ENCODE measurements at regions not wholly inside any gene's neighbourhood (a gene's known extent, or its start where the extent isn't known, plus 50 kb on each side); places are given as distances from the start of the nearest gene placed in this dataset.
A peak's percentile ranks its signal among the peaks of the same experiment; 100 is the strongest.

GRCh38 chr18:23377669-23378301 lies 75.3 kb upstream of the RIOK3 start:
- no peak overlapping the region for H3K4me3 Mint-ChIP-seq (ENCODE audit: unreplicated experiment)
- peak overlapping the region; percentile 96 for H3K27ac Mint-ChIP-seq (ENCODE audit: unreplicated experiment)
- no peak for DNase-seq (ENCODE audit: low spot score)

GRCh38 chr18:23378302-23378686 lies 74.8 kb upstream of the RIOK3 start:
- TF ChIP-seq CTCF (IDR thresholded peaks at IDR 0.05), result no peak
- Mint-ChIP-seq H3K4me1 (ENCODE audit: low read depth) (peaks cover 42% of the 10 kb centered on the region), H3K36me3 (ENCODE audit: low read depth) (peaks cover 5% of the 10 kb centered on the region), H3K27me3 (ENCODE audit: low read depth) (no peaks in the 10 kb centered on the region), H3K27ac (ENCODE audit: unreplicated experiment) (peak overlapping the region; percentile 96), H3K9me3 (ENCODE audit: low read depth) (no peaks in the 10 kb centered on the region), H3K4me3 (ENCODE audit: unreplicated experiment) (no peak overlapping the region)
- no peak for DNase-seq (ENCODE audit: low spot score)

More at GRCh38 chr18:23377669-23378301, 75.3 kb upstream of the RIOK3 start:
- H3K36me3 Mint-ChIP-seq (ENCODE audit: low read depth), result peaks cover 1% of the 10 kb centered on the region
- H3K4me1 Mint-ChIP-seq (ENCODE audit: low read depth), result peaks cover 42% of the 10 kb centered on the region
- no peaks in the 10 kb centered on the region for H3K27me3 Mint-ChIP-seq (ENCODE audit: low read depth)
- H3K9me3 Mint-ChIP-seq (ENCODE audit: low read depth), result no peaks in the 10 kb centered on the region
- no peak for TF ChIP-seq CTCF (IDR thresholded peaks at IDR 0.05)

- TF ChIP-seq CTCF (IDR thresholded peaks at IDR 0.05), result no peak
- Mint-ChIP-seq H3K4me1 (ENCODE audit: low read depth) (peaks cover 40% of the 10 kb centered on the region), H3K4me3 (ENCODE audit: unreplicated experiment) (no peak overlapping the region), H3K9me3 (ENCODE audit: low read depth) (no peaks in the 10 kb centered on the region), H3K27ac (ENCODE audit: unreplicated experiment) (peak overlapping the region; percentile 87), H3K36me3 (ENCODE audit: low read depth) (peaks cover 7% of the 10 kb centered on the region), H3K27me3 (ENCODE audit: low read depth) (no peaks in the 10 kb centered on the region)
- DNase-seq (ENCODE audit: low spot score), result no peak
Observed at GRCh38 chr18:23380001-23380550, 73.0 kb upstream of the RIOK3 start.

GRCh38 chr18:23380817-23381216 lies 72.3 kb upstream of the RIOK3 start:
- no peaks in the 10 kb centered on the region for H3K9me3 Mint-ChIP-seq (ENCODE audit: low read depth)
- no peak for DNase-seq (ENCODE audit: low spot score)
- H3K27me3 Mint-ChIP-seq (ENCODE audit: low read depth), result no peaks in the 10 kb centered on the region
- peak overlapping the region; percentile 87 for H3K27ac Mint-ChIP-seq (ENCODE audit: unreplicated experiment)
- H3K4me1 Mint-ChIP-seq (ENCODE audit: low read depth), result peaks cover 43% of the 10 kb centered on the region
- no peak for TF ChIP-seq CTCF (IDR thresholded peaks at IDR 0.05)
- peaks cover 10% of the 10 kb centered on the region for H3K36me3 Mint-ChIP-seq (ENCODE audit: low read depth)
- H3K4me3 Mint-ChIP-seq (ENCODE audit: unreplicated experiment), result no peak overlapping the region

GRCh38 chr18:23383494-23383893 lies 69.6 kb upstream of the RIOK3 start:
- Mint-ChIP-seq H3K9me3 (ENCODE audit: low read depth) (no peaks in the 10 kb centered on the region), H3K27me3 (ENCODE audit: low read depth) (no peaks in the 10 kb centered on the region), H3K4me1 (ENCODE audit: low read depth) (peaks cover 23% of the 10 kb centered on the region), H3K36me3 (ENCODE audit: low read depth) (peaks cover 10% of the 10 kb centered on the region), H3K4me3 (ENCODE audit: unreplicated experiment) (no peak overlapping the region), H3K27ac (ENCODE audit: unreplicated experiment) (no peak overlapping the region)
- no peak for TF ChIP-seq CTCF (IDR thresholded peaks at IDR 0.05)
- no peak for DNase-seq (ENCODE audit: low spot score)

Data from chondrocyte (in vitro differentiated cells).